GOT3 (cell line): ENCODE measurements at regions not wholly inside any gene's neighbourhood (a gene's known extent, or its start where the extent isn't known, plus 50 kb on each side); places are given as distances from the start of the nearest gene placed in this dataset.
"Not testable (repeated sequence)": the region's sequence is repeated elsewhere in the genome, so short reads cannot be mapped to it uniquely, and the experiment has no call there.

ENCODE experiments used
- DNase-seq: peaks from one replicate; lab custom pipeline; 2025; ENCODE audit warnings: mixed read lengths; lab: John Stamatoyannopoulos, UW

DNA sequence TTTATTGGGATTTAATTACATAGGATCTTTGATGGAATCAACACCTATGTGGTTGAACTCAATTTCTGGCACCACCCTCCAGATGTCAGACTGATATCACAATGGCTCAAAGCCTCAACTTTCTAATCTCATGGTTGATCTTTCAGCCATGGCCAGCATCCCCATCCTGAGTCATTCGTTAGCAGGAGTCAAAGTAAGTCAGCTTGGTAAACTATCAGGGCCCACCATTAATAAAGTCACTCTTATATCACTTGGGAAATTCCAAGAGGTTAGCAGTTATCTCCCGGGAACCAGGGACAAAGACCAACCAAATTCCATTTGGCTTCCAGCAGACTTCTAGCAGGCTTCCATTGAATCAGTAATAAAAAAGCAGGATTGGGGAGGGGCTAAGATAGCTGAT is 50.7 kb upstream of the TNFSF4 start:
- DNase-seq = no peak

DNA sequence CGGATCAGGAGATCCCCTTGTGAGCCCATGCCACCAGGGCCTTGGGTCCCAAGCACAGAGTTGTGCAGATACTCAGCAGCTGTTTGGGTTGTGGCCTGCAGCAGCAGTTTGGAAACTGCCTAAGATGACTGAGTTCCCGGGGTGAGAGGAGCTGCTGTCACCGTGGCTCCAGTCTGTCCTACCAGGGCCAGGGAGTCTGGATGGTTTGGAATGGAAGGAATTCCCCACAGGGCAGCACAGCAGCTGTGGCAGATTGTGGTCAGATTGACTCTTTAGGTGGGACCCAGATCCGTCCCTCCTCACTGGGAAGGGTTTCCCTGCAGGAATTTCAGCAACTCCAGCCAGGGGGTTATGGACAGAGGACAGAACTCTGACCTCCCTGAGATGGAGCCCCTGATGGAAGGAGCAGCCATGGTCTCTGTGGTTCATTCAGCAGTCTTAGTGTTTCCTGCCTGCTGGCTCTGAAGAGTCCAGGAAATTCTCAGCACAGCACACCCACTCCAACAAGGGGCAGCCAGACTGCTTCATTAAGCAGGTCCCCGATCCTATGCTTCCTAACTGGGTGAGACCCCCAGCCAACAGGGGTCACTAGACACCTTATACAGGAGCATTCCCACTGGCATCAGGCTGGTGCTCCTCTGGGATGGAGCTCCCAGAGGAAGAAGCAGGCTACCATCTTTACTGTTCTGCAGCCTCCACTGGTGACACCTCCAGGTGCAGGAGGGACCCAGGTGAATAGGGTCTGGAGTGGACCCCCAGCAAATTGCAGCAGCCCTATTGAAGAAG is 51.5 kb upstream of the TNFSF4 start:
- DNase-seq = no peak

DNA sequence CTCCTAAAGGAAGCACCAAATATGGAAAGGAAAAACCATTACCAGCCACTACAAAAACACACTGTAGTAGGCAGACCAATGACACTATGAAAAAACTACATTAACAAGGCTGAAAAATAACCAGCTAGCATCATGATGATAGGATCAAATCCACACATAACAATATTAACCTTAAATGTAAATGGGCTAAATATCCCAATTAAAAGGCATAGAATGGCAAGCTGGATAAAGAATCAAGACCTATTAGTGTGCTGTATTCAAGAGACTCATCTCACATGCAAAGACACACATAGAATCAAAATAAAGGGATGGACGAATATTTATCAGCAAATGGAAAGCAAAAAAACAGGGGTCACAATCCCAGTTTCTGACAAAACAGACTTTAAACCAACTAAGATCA is 53.2 kb upstream of the TNFSF4 start:
- not testable (repeated sequence) for DNase-seq

DNA sequence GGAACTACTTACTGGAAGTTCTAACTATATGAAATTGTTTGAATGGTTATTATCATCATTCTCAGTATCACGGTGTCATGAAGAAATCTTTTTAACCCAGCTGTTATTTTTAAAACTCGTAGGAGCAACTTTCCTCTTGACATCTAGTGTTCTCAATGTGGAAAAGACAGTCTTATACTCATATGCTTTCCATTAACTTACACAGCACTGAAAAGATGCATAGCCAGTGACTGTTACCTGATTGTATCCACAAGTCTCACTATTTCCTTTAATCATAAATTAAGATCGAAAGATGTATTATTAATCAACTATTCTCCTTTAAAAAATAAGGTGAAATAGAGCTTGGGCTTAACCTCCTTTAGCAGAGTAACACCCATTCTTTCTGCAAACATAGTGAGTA is 59.7 kb upstream of the TNFSF4 start:
- DNase-seq = no peak

DNA sequence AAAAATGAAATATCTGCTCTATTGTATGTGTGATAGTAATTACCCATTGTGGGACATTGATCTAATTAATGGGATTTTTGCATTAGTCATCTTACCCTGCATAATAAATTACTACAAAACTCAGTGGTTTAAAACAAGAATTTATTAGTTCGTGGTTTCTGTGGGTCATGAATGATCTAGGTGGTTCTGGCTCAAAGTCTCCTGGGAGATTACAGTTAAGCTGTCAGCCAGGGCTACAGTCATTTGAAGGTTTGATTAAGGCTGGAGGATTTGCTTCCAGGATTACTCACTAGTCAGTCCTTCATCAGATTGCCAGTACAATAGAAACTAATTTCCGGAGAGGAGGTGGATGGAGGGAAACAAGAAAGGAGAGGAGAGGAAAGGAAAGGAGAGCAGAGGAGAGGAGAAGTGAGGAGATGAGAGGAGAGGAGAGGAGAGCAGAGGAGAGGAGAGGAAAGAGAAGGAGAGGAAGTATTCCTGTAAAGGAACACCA is 60.4 kb upstream of the TNFSF4 start:
- DNase-seq = no peak

DNA sequence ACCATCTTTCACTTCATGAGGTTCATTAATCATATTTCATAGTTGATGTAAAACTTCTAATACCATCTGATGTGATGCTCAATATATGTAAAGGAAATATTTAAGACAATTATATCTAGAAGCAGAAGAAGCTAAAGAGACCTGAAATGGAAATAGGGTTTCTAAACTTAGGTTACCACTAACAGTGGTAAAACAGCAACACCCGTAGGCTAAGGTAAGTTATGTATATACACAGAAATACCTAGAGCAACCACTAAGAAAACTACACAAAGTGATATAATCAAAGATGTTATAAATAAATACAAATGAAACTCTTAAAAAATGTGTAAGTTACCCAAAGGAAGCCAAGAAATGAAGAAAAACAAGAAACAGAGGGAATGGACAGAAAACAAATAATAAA is 61.1 kb upstream of the TNFSF4 start:
- DNase-seq = no peak

DNA sequence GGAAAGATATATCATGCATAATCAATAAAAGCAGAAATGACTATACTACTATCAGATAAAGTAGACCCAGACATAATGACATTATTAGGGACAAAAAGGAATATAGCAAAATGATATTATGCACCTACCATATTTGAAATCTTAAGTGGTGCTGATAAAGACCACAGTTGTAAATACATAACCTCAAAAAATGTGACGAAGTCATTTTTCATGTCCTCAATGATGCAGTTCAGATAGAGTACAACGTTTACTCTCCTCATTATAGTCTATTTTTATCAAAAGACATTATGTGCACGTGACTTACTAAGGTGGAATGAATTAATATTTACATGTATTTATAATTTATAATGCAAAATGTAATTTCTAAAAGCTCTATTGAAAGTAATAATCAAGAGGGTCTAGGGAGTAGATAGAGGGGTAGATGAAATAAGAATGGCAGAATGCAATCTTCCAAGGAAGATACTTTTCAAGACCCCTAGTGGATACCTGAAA is 61.7 kb upstream of the TNFSF4 start:
- no peak for DNase-seq

DNA sequence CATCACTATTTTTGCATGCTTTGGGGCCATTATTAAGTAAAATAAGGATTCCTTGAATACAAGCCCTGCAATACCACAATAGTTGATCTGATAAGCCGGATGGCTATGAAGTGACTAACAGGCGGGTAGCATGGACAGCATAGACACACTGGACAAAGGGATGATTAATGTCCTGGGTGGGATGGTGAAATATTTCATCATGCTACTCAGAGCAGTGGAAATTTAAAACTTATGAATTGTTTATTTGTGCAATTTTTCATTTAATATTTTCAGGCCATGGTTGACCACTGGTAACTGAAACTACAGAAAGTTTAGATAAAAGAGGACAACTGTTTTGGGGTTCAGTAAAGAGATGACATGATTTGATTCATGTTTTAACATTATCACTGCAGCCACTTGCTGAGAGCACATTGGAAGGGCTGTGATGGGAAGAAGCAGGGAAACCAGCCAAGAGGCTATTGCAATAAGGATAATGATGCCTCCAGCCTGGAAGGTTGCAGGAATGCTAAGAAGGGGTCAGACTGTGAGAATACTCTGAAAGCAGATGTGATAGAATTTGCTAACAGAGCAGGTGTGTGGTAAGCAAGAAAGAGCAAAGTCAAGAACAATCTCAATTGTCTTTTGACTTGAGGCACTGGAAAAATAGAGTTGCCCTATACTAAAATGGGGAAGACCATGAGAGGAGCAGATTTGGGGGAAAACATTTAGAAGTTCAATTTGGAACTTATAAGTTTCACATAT is 62.5 kb upstream of the TNFSF4 start:
- no peak for DNase-seq

DNA sequence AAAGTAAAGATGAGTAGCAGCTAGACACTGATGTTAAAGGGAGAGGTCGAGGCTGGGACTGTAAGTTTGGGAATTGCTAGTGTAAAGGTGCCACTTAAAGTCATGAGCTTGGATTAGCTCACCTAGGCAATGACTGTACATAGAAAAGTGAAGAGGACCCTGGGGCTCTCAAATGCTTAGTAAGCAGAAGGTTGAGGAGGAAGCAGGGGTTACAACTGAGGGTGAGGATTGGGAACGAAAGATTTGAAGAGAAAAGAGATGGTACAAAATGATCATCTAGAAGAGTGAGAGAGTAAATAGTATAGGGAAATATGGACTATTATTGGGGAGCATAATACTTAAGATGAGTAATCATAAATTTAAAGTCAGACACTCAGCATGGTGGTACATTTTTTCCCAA is 63.1 kb upstream of the TNFSF4 start:
- DNase-seq = no peak

DNA sequence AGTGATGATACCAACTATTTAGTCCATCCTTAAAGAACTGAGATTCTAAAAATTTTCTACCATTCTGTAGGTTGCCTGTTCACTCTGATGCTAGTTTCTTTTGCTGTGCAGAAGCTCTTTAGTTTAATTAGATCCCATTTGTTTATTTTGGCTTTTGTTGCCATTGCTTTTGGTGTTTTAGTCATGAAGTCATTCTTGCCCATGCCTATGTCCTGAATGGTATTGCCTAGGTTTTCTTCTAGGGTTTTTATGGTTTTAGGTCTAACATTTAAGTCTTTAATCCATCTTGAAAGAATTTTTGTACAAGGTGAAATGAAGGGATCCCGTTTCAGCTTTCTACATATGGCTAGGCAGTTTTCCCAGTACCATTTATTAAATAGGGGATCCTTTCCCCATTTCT is 63.9 kb upstream of the TNFSF4 start:
- DNase-seq = not testable (repeated sequence)

DNA sequence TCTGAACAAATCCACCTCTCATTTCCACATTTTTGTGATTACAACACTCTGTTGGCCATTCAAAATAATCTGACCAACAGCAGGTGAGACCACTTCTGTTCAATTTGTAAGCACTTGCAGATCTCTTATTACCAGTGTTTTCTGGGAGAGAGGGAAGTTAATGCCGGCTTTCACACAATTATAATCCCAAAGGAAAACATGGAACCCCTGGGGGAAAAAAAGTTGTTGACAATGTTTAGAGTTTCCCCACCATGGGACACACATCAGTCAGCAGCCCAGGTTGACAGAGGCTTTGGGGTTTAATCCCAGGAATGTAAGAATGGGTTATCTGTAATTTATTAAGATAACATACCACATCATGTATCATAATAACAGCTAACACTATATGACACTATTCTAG is 68.4 kb upstream of the TNFSF4 start:
- DNase-seq = no peak

DNA sequence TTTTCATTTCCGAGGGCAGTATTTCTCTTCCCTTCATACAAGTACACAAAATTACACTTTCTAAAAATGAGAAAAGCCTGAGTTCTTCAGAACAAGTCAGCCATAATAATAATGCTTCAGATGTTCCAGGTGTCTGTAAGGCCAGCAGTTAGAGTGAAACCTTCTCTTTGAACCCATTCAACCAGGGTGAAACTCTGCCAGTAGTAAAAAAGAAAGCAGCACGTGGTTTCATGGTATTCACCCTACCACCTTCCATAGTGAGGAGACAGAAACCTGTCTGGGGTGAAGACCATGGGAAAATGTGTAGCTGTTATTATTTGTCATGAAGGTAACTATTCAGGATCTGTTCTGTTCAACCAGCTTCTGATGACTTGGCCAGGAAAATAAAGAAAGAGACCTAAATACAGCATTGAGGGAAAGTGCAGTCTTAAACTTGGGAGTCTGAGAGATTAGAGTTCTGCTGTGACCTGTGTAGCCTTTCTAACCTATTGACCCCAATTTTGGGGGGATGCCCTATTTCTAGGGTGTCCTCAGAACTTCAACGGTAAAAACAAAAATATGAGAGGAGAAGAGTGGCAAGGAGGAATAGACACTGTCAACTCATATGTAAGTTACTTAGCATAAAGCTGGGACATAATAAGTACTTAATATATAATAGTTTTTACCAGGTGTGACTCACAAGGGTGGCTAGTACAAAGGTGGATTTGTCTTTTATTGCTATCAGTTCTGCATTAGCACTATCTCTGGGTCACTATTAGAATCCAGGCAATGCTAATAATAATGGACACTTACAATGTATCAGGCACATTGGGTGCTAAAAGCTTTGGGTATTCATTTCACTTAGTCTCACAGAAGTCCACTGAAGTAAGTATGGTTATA is 70.0 kb upstream of the TNFSF4 start:
- no peak for DNase-seq

DNA sequence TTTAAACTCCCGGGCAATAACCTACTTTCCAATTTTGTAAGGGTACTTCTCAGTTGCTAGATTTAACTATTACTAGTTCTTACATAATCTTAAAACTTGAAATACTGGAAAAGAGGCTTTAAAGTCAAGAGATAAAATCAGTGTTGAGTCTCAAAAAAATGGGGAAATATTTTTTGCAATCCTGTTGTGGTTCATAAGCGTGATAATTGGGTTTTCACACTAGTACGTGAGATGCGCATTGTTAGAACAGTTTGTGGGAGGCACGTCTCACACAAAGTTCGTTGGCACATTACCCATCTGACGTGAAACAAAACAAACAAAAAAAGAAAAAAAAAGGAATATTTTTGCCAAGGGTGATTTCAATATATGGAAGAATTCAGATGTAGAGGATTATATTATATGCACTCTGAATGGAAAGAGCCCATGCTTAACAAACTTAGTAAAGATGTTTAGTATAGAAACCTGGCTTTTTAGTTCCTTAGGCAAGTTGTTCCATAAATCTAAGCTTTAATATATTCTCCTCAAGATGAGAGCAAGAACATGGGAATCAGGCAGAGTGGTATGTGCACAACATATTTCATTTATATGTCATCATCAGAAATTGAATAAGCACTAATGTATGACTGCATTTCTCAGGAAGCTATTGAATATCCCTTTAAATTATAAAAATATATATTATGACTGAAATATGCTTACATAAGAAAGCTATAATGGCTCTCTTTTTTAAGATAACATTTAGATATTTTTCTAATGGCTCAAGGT is 73.9 kb upstream of the TNFSF4 start:
- no peak for DNase-seq

DNA sequence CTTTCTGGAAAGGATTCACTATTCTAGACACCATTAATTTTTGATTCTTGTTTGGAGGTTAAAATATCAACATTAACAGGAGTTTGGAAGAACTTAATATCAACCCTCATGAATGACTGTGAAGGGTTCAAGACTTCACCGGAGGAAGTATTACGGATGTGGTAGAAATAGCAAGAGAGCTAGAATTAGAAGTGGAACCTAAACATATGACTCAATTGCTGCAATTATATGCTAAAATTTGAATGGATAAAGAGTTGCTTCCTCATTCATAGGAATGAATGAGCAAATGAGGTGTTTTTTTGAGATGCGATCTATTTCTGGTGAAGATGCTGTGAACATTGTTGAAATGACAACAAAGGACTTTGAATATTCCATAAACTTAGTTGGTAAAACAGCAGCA is 77.9 kb upstream of the TNFSF4 start:
- DNase-seq = no peak

DNA sequence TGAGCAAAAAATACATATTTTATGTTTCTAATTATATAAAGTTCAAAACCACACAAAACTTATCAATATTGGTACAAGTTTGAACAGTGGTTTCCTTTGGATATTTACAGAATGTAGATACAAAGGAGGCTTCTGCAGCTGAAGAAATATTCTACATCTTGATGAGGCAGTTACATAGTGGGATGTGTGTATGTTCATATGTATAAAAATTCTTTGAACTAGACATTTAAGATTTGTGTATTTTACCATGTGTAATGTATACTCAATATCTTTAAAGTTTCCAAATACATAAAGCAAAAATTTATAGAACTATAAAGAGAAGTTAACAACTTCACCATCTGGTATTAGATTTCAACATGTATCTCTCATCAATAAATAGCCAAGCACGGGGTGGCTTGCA is 80.7 kb upstream of the TNFSF4 start:
- no peak for DNase-seq

DNA sequence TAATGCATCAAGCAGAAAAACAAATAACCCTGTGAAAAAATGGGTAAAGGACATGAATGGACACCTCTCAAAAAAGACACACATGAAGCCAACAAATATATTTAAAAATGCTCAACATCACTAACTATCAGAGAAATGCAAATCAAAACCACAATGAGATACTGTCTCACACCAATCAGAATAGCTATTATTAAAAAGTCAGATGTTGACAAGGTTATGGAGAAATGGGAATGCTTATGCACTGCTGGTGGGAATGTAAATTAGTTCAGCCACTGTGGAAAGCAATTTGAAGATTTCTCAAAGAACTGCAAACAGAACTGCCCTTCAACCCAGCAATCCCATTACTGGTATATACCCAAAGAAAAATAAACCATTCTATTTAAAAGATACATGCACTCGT is 86.6 kb upstream of the TNFSF4 start:
- DNase-seq = no peak

DNA sequence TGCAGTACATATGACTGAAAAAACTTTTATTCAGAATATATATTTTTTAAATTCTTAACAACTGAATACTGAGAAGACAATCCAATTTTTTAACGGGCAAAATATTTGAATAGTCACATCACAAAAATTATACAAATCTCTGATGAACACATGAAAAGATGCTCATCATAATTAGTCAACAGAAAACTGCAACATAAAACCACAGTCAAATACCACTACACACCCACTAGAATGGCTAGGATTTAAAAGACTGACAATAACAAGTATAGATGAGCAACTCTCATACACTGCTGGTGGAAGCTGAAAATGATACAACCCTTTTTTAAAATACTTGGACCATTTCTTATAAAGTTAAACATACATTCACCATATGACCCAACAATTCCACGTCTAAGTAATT is 87.7 kb upstream of the TNFSF4 start:
- DNase-seq = no peak

DNA sequence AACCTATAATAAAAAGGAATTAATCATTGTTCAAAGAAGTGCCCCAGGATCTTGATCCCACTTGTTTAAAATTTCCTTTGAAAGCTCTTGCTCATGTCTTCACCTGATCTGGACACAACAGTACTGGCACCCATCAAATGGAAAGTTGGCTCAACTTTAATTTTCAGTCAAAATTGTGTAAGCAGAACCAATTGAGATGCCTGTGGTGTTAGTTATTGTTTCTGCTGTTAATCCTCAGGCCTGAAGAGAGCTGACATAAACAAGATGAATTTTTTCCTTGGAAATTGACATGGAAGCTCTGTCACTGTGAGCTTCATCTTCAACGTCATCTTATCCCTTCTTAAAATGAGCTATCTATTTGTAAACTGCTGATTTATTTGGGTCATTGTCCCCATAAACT is 88.3 kb upstream of the TNFSF4 start:
- DNase-seq = no peak

DNA sequence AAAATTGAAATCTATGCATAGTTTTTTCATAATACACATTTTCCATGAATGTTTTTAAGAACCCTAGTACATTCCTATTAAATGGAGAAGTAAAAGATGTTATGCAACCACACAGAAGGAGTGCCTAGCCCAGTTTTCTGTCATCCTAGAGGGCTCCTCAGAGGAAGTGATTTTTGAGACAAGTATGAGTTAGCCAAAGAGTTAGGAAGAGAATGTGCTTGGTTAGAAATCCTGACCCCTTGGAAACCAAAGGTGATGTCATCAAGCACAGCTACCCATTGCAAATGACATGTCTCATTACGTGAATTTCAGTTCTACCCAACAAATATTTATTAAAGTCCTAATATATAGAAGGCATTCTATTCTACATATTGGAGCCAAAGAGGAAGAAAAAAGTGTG is 88.9 kb upstream of the TNFSF4 start:
- no peak for DNase-seq

DNA sequence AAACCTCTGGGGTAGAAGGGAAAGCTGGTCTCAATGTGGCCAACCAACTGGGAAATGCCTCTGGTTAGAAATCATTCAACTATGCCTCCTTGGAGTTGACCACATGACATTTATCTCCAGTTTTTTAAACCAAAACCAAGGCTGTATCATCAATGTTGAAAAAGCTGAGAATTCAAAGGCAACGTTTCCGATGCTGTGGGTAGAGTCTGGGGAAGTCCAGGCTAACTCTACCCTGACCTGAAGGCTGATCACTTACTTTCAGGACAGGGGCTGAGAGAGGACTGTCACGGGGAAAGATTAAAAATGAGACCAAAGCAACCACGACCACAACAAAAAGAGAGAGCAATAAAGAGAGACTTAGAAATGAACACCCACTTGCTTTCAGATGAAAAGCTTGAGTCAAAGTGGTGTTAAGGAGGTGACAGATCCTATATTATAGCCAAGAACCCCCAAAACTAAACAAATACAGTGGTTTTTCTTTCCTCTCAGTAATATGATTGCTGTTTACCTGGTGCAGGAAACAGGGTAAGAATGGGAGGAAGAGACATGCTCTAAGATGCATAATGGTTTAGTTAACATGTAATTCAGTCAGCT is 90.8 kb upstream of the TNFSF4 start:
- no peak for DNase-seq
